ENCODE measurements at regions not wholly inside any gene's neighbourhood (a gene's known extent, or its start where the extent isn't known, plus 50 kb on each side); places are given as distances from the start of the nearest gene placed in this dataset.

- TF ChIP-seq MAFK (IDR thresholded peaks at IDR 0.05; ENCODE audit: low read depth, low read length) = no peak
- TF ChIP-seq CTCF (conservative IDR thresholded peaks at IDR 0.05; ENCODE audit: low read depth, low read length) = no peak
- TF ChIP-seq POLR2A (IDR thresholded peaks at IDR 0.05; ENCODE audit: low read depth, low read length) = no peak
- TF ChIP-seq RFX5 (IDR thresholded peaks at IDR 0.05; ENCODE audit: low read depth, low read length) = no peak
- TF ChIP-seq CEBPB (IDR thresholded peaks at IDR 0.05; ENCODE audit: low read depth, low read length) = no peak
- TF ChIP-seq BHLHE40 (IDR thresholded peaks at IDR 0.05; ENCODE audit: low read depth, low read length) = no peak
- no peak for TF ChIP-seq USF2 (IDR thresholded peaks at IDR 0.05; ENCODE audit: low read depth, low read length)
- TF ChIP-seq FOS (IDR thresholded peaks at IDR 0.05; ENCODE audit: low read depth, low read length) = no peak
- TF ChIP-seq ELK1 (IDR thresholded peaks at IDR 0.05; ENCODE audit: borderline replicate concordance, low read depth, low read length) = no peak
- TF ChIP-seq RCOR1 (IDR thresholded peaks at IDR 0.05; ENCODE audit: insufficient replicate concordance, low read length) = no peak
- TF ChIP-seq NFE2L2 (IDR thresholded peaks at IDR 0.05; ENCODE audit: low read depth, low read length) = no peak
- TF ChIP-seq MAZ (IDR thresholded peaks at IDR 0.05; ENCODE audit: borderline replicate concordance, low read depth, low read length) = no peak
These were observed 138.0 kb upstream of the CPHXL start for GRCh38 chr16:75864243-75864642.

Measured in IMR-90 (cell line).